CD4-positive, alpha-beta T cell (primary cell): ENCODE measurements at regions not wholly inside any gene's neighbourhood (a gene's known extent, or its start where the extent isn't known, plus 50 kb on each side); places are given as distances from the start of the nearest gene placed in this dataset.
"Not testable (repeated sequence)": the region's sequence is repeated elsewhere in the genome, so short reads cannot be mapped to it uniquely, and the experiment has no call there.

ENCODE experiments used
- ATAC-seq: fragments of 200-7000 bp; cut with Tn5 transposase; one replicate; pipeline ENCODE4 v1.10.0; 2022; ENCODE audit warnings: mild to moderate bottlenecking; ENCODE audit not compliant: poor library complexity
- CTCF ChIA-PET: fragments of 350-600 bp; sonication (Branson Sonifier 250); formaldehyde crosslinking; loops from one replicate; lab custom pipeline; 2021; ENCODE audit warnings: antibody characterized with exemption, inconsistent platforms; lab: Charles Lee
- POLR2A ChIA-PET: fragments of 350-600 bp; sonication (Branson Sonifier 250); formaldehyde crosslinking; loops from one replicate; lab custom pipeline; 2021; ENCODE audit warnings: antibody characterized with exemption, inconsistent platforms; lab: Charles Lee
- DNase-seq, 14 experiments: peaks; one replicate each; pipeline ENCODE4 v3.0.0-alpha.2; 2013 to 2020; ENCODE audit warnings: mixed read lengths in 2 of 14
- H3K27ac ChIP-seq, 2 donors: one replicate each; pipeline versions ENCODE4 v1.5.1 to v1.7.0; 2013; ENCODE audit warnings: low read length in 2 of 2, low read depth in 1 of 2, mild to moderate bottlenecking in 1 of 2
- H3K27me3 ChIP-seq, 2 experiments: 1 replicate in 1 of 2; 2 replicates in 1 of 2; pipeline versions ENCODE4 v1.6.1 to v1.7.0; 2013; ENCODE audit warnings: low read length in 2 of 2, control low read depth in 1 of 2, mild to moderate bottlenecking in 1 of 2, moderate library complexity in 1 of 2; ENCODE audit not compliant: insufficient read depth in 2 of 2, control insufficient read depth in 1 of 2
- H3K36me3 ChIP-seq: one replicate; pipeline ENCODE4 v1.6.1; 2013; ENCODE audit warnings: low read length, control low read depth; ENCODE audit not compliant: insufficient read depth
- H3K4me1 ChIP-seq: one replicate; pipeline ENCODE4 v1.6.1; 2013; ENCODE audit warnings: low read length, control low read depth; ENCODE audit not compliant: insufficient read depth
- H3K4me3 ChIP-seq: one replicate; pipeline ENCODE4 v1.5.1; 2013; ENCODE audit warnings: mild to moderate bottlenecking, low read length, moderate library complexity
- H3K9me3 ChIP-seq, 2 experiments: 1 replicate in 1 of 2; 2 replicates in 1 of 2; pipeline versions ENCODE4 v1.6.1 to v1.7.0; 2013; ENCODE audit warnings: low read length in 2 of 2, mild to moderate bottlenecking in 2 of 2, control low read depth in 1 of 2, moderate library complexity in 1 of 2; ENCODE audit not compliant: control insufficient read depth in 1 of 2, insufficient read depth in 1 of 2
- H3K27ac Mint-ChIP-seq: one replicate; pipeline ENCODE4 v1.8.0; 2020; ENCODE audit warnings: mixed read lengths
- H3K27me3 Mint-ChIP-seq: one replicate; pipeline ENCODE4 v1.8.0; 2021; ENCODE audit warnings: mixed read lengths
- H3K36me3 Mint-ChIP-seq: one replicate; pipeline ENCODE4 v1.8.0; 2021; ENCODE audit warnings: low read depth, mixed read lengths
- H3K4me1 Mint-ChIP-seq: one replicate; pipeline ENCODE4 v1.8.0; 2021; ENCODE audit warnings: low read depth, mixed read lengths
- H3K4me3 Mint-ChIP-seq: one replicate; pipeline ENCODE4 v1.8.0; 2020; ENCODE audit warnings: mild to moderate bottlenecking, mixed read lengths
- H3K9me3 Mint-ChIP-seq: one replicate; pipeline ENCODE4 v1.8.0; 2020; ENCODE audit warnings: mixed read lengths
- CTCF ChIP-seq: fragments of 200-600 bp; IDR thresholded peaks from one replicate; pipeline ENCODE4 v1.8.0; 2022; ENCODE audit warnings: antibody characterized with exemption, mild to moderate bottlenecking
- intact Hi-C, 2 experiments: fragments of 100-400 bp; cut with DNase I in 1 of 2; cut with micrococcal nuclease in 1 of 2; formaldehyde crosslinking; loops; one replicate each; pipeline versions ENCODE4 v1.15.1 to v1.9.0; 2023 to 2025; cut with DNase I, micrococcal nuclease

GRCh38 chr7:68862736-68863135 lies 735.5 kb upstream of the AUTS2 start:
- Histone ChIP-seq H3K27ac (no peak overlapping the region), H3K9me3 (peaks cover 7 to 30% of the 10 kb centered on the region in 2 experiments), H3K4me1 (no peaks in the 10 kb centered on the region), H3K4me3 (no peak overlapping the region), H3K27me3 (no peaks in the 10 kb centered on the region), H3K36me3 (no peaks in the 10 kb centered on the region)
- TF ChIP-seq CTCF: no peak
- H3K36me3 Mint-ChIP-seq: no peaks in the 10 kb centered on the region
- ATAC-seq: no peak
- no peak overlapping the region for H3K4me3 Mint-ChIP-seq
- ChIA-PET CTCF (no interaction called here), POLR2A (no interaction called here)
- no peaks in the 10 kb centered on the region for H3K27me3 Mint-ChIP-seq
- peaks cover 10% of the 10 kb centered on the region for H3K9me3 Mint-ChIP-seq
- intact Hi-C loops: no loop called here
- no peak for DNase-seq
- no peak overlapping the region for H3K27ac Mint-ChIP-seq
- H3K4me1 Mint-ChIP-seq: no peaks in the 10 kb centered on the region

- H3K4me3 ChIP-seq: no peak overlapping the region
- Mint-ChIP-seq H3K9me3 (peaks cover 16% of the 10 kb centered on the region), H3K27me3 (no peaks in the 10 kb centered on the region), H3K36me3 (no peaks in the 10 kb centered on the region), H3K4me1 (no peaks in the 10 kb centered on the region), H3K27ac (no peak overlapping the region), H3K4me3 (no peak overlapping the region)
- intact Hi-C loops: no loop called here
- no peaks in the 10 kb centered on the region for H3K4me1 ChIP-seq
- no peak overlapping the region for H3K27ac ChIP-seq
- ChIA-PET CTCF (no interaction called here), POLR2A (no interaction called here)
- DNase-seq (no peak), ATAC-seq (no peak)
- no peaks in the 10 kb centered on the region for H3K36me3 ChIP-seq
- peaks cover 0 to 28% of the 10 kb centered on the region in 2 experiments for H3K9me3 ChIP-seq
- TF ChIP-seq CTCF: no peak
- H3K27me3 ChIP-seq: no peaks in the 10 kb centered on the region
Measured at GRCh38 chr7:68865351-68866199, 732.7 kb upstream of the AUTS2 start.

- ChIA-PET POLR2A (no interaction called here), CTCF (no interaction called here)
- ATAC-seq: no peak
- no peak for TF ChIP-seq CTCF
- DNase-seq: no peak
- no peak overlapping the region for H3K27ac ChIP-seq
- H3K4me3 ChIP-seq: no peak overlapping the region
- H3K9me3 ChIP-seq: peaks cover 0 to 30% of the 10 kb centered on the region in 2 experiments
- intact Hi-C loops: no loop called here
- Mint-ChIP-seq H3K36me3 (no peaks in the 10 kb centered on the region), H3K27me3 (no peaks in the 10 kb centered on the region), H3K9me3 (peaks cover 16% of the 10 kb centered on the region), H3K4me1 (no peaks in the 10 kb centered on the region), H3K27ac (no peak overlapping the region), H3K4me3 (no peak overlapping the region)
- H3K27me3 ChIP-seq: no peaks in the 10 kb centered on the region
- H3K36me3 ChIP-seq: no peaks in the 10 kb centered on the region
- H3K4me1 ChIP-seq: no peaks in the 10 kb centered on the region
Measured at GRCh38 chr7:68866200-68866570, 732.1 kb upstream of the AUTS2 start.

- H3K9me3 ChIP-seq: peaks cover 0 to 33% of the 10 kb centered on the region in 2 experiments
- CTCF ChIA-PET, H3K4me3 Mint-ChIP-seq, H3K27me3 Mint-ChIP-seq, H3K27ac ChIP-seq, POLR2A ChIA-PET, DNase-seq, H3K36me3 Mint-ChIP-seq, H3K27ac Mint-ChIP-seq, H3K4me1 ChIP-seq, H3K4me1 Mint-ChIP-seq, H3K4me3 ChIP-seq, ATAC-seq, H3K36me3 ChIP-seq, intact Hi-C loops, H3K27me3 ChIP-seq: not testable (repeated sequence)
- peaks cover 11% of the 10 kb centered on the region for H3K9me3 Mint-ChIP-seq
Measured at GRCh38 chr7:68866721-68867120, 731.6 kb upstream of the AUTS2 start.
